Islet of Langerhans (tissue), 1 donor: ENCODE measurements at regions not wholly inside any gene's neighbourhood (a gene's known extent, or its start where the extent isn't known, plus 50 kb on each side); places are given as distances from the start of the nearest gene placed in this dataset.

Experiments
- FAIRE-seq: peaks from one replicate; lab custom pipeline; 2011; peaks lifted over from hg19 to GRCh38; lab: Jason Lieb, UNC

DNA sequence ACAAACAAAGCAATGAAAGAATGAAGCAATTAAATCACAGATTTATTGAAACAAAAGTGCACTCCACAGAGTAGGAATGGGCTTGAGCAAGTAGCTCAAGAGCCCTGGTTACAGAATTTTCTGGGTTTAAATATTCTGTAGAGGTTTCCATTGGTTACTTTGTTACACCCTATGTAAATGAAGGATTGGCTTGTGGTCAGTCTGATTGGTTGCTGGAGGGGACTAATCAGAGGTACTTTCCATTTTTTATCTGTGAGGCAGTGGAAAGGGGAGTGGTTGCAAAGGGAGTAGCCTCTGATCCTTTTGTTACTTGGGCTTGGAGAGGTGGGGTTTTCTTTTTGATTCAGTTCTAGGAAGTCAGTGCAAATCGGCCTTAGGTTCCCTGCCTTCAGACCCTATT lies 253.3 kb downstream of the ARL6IP6 start:
- FAIRE-seq: no peak

DNA sequence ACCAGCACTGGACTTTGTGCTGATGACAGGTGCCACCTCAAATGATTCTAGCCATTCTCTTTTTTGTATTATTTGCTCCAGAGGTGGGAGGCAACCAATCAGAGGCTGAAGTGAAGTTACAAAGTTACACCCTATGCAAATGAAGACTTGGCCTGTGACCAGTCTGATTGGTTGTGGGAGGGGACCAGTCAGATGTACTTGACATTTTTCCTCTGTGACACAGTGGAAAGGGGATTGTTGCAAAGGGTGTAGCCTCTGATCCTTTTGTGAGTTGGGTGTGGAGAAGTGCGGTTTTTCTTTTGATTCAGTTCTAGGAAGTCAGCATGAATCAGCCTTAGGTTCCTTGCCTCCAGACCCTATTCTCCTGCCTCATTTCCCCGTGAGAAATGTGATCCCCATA lies 244.0 kb downstream of the ARL6IP6 start:
- FAIRE-seq: no peak

DNA sequence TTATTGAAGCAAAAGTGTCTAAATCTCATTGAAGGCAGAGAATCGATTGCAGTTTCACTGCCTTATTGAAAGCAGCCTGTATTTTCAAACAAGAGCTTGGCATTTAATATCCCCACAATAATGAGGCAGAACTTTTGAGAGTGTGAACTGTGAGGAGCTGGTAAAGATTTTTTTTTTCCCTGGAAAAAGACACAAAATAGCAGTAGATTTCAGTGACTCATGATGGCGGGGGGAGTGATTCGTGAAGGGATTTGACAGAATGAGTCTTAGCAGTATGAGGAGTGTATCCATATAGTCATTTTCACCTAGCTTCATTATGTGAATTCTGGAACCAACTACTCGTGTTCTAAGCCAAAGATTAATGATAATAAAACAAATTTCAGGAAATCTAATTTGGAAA lies 242.9 kb downstream of the ARL6IP6 start:
- no peak for FAIRE-seq

DNA sequence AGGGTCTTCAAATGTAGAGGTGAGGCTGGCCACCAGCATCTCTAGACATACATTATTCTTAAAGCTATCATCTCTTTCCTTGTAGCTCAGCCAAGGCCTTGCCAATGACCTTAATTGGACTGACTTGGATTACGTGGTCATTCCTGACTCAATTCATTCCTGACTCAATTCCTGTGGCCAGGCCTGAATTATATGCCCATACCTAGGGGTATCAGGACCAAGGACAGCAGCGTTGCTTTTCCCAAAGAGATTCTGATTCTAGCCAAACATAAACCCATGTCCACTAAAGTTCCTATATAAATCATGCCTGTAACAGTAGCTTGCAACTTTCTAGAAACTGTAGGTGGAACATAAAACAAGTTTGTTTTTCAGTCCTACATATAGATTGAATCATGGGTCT lies 231.7 kb downstream of the ARL6IP6 start:
- no peak for FAIRE-seq

DNA sequence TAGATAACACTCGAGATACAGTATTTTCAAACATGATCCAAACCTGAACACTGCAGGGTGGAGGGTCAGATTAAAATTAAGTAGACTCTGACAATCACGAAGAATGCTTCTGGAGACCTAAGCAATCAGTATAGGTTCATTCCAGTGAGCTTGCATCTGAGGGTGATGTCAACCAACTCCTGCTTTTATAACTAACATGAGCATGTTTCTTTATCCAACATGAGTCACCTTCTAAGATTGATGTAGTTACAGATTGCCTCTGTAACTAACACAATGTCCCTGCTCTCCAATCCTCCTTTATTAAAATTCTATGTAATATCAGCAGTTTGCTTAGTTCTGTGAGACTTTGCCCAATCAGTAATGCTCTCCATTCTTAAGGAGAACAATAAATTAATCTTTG lies 225.7 kb downstream of the ARL6IP6 start:
- FAIRE-seq: no peak

DNA sequence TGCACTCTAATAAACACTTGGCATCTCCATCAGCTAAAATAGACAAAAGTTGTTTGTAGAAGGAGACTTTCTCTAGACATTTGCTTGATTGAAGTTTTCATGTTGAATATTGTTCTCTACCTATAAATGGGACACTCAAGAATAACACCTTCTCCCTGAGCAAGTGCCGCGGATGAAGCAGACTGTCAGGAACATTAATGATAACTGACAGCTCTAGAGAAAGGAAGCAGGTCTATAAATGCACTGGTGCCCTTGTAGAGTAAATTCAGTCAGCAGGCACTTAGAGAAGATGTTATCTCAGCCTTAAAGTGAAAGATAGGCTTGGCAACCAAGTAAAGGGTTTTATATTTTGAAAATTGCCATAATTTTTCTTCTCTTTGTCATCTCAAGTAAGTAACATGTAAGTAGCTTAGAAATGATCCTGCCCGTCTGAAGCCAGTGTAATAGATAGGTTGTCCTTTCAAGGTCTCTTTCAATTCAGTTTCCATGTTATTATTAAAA lies 224.6 kb downstream of the ARL6IP6 start:
- FAIRE-seq: no peak

DNA sequence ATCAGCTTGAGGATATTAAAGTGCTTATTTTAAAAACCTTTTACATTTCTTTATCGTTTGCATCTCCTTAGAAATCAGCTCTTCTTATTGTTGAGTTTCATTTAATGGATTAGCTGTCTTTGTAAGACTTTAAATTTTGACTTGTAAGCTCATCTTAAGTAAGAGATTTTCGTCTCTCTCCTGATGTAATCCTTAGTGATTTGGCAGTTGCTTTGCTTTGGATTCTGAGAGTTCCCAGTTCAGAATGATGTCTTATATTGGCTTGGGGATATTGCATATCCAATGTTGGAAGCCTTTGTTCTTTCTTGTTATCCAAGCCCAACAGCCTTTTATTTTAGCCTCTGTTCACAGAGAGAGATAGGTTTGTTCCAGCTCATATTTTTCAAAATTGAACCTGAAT lies 212.1 kb downstream of the ARL6IP6 start:
- FAIRE-seq: no peak

DNA sequence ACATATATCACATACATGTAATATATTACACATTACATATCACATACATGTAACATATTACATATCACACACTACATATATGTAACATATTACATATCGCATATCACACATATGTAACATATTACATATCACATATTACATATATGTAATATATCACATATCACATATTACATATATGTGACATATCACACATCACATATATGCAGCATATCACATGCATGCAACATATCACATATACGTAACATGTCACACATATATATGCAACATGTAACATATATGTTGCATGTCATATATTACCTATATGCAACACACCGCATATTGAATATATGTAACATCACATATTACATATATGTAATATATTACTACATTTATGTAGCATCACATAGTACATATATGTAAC lies 211.2 kb downstream of the ARL6IP6 start:
- no peak for FAIRE-seq

DNA sequence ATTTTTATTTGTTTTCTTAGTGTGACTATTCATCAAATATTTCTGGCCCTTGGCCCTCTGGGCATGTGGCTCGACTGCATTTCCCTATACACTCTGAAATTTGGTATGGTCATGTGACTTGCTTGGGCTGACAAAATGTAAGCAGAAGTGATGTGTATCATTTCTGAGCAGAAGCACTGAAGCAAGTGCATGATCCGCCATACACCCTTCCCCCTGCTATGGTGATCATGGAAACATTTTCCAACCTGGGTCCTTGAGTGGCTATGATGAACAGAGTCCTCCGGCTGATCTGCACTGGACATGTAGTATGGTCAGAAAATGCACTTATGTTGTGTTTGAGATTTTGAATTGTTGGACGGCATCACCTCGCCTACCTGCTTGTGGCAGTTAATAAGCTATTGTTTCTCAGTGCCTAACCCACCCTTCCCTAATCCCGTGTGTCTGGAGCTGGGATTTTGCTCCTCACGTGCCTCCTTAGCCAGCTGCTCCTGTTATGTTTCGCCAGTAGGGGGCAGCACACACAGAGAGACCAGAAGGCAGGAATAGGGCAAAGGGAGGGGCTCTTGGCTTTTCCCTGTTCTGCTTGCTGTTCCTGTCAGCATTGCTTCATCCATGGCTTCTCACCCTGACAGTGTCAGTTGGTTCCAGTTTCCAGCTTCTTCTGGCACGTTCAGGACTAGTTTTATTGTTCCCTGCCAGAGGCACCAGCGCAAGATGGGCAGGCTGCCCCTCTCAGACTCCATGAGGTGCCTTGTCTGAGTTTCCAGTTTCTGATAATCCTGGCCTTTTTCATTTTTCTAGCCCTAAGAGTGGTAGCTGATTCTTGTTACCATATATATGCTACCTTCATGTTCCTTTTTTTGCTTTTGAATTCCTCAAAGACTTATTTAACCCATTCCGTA lies 207.4 kb downstream of the ARL6IP6 start:
- FAIRE-seq: no peak

DNA sequence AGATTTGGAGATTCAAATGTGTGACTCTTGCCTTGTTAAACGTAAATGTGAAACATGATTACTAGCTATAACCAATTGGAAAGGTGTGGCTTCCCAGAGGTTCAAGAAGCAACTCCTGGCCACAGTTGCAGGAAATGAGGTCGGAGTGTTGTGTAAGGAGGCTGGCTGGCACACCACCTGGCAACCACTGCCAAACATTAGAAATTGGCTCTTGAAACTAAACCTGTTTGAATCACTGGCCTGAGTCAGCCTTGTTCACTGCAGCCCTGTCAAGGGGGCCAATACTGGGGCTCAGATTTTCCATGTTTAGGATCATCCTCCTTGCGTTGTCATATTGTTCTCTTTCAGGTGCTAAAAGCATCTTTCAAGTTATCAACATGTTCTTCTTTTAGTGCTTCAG lies 206.3 kb downstream of the ARL6IP6 start:
- no peak for FAIRE-seq

DNA sequence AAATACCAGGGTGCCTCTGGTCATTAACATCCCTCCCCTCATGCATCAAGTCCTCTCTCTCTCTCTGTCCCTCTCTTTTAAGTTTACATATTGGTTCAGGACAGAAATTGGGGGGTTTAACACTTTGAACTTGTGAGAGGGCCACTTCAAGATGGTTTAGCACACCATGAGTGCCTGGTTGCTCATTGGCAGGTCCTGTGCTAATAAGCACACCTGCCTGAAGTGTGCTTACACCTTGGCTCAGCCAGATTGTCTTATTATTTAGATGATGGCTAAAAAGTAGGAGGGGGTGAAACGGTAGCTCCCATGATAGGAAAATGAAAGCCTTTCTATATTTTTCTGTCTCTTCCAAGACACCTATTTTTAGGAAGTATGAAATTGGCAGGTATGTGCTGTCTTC lies 205.8 kb downstream of the ARL6IP6 start:
- FAIRE-seq: no peak

DNA sequence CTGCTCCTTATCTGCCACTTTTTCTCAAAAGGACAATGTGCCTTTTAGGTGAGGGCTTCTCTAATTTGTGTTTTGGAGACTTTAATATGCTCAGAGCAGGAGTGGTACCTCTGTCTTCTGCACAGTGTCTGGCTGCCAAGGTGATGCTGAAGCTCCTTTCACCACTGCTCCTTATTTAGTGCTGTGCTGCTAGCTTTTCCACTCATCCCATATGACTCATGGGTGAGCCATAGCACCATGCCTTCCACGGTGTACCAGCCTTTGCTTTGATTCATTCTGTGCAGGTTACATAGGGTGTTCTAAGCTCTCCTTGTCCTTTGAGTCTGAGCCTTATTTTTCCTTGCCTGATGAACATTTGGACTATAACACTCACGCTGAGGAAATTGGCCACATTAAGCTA lies 202.4 kb downstream of the ARL6IP6 start:
- FAIRE-seq: no peak

DNA sequence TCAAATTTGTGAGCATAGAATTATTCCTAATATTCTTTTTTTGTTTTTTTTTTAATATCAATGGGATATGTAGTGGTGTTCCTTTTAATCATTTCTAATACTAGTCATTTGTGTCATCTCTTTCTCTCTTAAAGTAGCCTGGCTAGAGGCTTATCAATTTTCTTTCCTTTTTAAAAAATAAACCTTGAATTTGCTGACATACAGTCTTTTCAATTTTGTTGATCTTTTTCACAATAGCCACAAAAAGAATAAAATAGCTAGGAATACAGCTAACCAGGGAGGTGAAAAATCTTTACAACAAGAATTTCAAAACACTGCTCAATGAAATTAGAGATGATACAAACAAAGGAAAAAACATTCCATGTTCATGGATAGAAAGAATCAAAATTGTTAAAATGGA lies 192.6 kb downstream of the ARL6IP6 start:
- FAIRE-seq: no peak

DNA sequence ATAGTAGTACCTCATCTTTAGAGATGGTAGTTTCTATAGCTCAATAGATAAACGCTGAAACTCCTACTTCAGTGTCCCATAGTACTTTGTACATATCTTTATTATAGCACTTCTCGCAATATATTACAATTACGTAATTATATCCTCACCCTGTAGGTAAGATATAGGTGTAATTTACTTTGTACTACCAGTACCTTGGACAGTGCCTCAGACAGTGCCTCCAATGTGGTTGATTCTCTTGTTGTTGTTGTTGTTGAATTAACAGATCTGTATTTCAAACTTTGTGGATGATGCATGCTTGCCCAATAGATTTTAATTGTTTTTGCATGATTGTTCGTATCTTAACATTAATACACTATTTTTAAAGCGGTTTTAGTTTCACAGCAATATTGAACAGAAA lies 188.6 kb downstream of the ARL6IP6 start:
- FAIRE-seq: no peak

DNA sequence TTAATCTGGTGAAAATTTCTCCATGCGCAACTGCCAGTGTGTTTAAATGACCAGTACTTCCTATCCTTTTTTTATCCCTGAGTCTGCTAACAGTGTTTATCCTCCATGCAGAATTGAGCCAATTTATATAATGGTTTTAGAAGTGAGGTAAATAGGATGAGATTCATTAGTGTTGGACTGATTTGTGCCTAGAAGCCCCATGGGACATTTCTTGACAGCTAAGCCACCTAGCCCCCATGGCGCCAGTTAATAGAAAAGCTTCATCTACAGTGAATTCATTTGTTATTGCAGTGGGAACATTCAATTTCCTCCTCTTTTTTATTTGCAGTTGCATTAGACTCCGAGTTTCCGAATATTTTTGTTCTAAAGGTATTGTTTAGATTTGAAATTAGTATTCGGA lies 175.6 kb downstream of the ARL6IP6 start:
- no peak for FAIRE-seq

DNA sequence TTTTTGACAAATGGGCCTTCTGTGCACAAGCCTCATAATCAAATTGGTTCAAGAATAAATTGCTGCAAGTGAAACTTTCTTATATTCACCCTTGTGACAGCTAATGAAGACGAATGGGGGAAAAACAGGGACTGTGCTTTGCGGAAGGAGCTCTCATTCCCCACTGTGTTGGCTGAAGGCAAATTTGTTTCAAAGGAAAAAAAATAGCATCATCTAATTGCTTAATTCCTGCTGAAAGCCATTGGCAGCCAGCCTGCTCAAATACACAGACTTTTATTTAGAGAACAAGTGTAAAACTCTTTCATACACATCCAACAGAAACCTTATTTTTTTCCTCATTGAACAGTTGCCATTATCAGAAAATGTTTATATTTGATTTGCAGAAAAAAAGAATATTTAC lies 172.3 kb downstream of the ARL6IP6 start:
- no peak for FAIRE-seq

DNA sequence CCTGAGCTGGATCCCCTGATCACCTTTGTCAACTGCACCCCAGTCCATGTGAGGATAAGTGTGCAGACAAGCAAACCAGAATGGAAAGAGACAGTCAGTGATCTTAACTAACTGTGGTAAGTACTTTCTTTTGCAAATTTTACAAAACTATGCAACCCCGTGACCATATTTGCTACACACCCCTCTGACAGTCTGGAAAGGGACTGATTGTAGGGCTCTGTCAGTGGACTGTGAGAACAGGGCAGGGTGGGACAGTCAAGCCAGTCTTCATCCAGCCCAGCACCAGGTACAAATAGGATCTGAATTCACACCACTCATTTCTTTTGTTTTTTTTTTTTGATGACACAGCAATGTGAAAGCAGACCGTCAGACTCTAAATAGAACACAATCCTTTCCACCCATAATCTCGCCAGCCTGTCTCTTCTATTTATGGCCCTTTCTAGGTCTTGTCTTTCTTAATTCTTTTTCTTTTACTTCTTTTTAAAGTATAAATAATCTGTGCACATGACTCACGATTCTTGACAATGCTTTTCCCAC lies 165.6 kb downstream of the ARL6IP6 start:
- no peak for FAIRE-seq

DNA sequence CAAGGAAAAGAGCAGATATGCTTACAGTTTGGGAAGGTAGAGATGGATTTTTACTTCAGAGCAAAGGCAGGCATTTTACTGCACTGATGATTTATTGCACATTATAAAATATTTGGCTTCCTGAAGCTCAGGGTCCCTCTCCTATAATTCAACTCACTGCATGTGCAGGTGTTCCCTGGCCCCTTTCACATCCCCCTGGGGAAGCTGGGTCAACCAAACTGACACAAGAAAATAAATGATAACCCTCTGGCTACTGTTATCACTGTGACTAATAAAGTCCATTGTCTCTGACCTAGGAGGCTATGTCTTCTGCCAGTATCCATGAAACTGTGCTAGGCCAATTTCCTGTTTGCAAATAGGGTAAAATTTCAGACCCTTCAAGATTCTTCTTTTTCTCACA lies 163.1 kb downstream of the ARL6IP6 start:
- FAIRE-seq: no peak

DNA sequence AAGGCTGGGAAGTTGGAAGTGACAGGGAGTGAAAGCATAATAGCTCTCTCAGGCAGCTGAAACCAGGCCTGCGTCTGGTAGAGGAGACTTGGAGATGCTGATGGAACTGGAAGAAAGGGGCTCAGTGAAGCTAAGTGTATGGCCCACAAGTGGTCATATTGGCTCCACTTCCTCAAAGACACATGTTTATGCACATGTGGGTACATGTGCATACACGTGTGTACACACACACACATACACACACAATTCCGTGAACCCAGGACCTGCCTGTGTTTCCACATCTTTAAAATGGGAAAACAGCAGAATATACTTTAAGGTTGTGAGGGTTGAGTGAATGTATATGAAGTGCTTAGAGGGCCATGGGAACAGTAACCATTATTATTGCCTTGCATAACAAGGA lies 160.9 kb downstream of the ARL6IP6 start:
- no peak for FAIRE-seq

DNA sequence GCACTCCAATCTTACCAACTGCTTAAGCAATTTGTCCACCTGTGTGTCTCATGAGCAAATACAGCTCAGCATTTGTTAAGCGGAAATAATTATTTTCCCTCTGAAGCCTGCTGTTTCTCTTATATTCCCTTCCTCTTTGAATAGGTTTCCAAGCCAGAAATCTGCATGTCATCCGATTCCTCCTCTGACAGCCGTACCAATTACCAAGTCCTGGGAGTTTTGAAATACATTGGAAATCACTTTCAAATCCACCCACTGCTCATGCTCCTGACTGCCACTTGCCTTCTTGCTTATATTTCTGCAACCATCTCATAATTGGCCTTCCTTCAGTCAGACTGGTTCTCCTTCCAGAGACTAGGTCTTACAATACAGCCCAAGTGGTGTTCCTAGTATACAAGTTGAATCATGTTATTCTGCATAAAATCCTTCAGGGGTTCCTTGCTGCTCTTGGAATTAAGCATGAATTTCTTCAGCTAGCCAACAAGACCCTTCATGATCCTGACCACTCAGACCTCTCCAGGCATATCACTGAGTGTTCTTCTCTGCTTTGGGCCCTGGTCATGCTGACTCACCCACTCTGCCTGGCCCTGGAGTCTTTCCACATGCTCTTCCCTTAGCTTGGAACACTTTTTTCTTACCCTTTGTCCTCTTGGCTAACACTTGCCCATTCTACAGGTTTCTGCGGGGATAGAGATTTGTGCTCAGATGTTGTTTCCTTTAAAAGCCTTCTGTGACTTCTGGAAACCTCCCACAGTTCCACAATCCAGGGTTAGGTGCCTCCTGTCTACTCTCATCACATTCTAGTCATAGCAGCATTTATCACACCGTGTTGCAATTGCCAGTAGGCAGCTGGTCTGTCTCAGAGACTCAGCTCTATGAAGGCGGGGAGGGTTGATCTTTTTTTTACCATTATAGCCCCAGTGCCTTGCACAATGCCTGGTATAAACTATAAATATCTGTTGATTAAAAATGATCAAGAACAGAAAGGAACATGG lies 157.6 kb downstream of the ARL6IP6 start:
- FAIRE-seq: no peak

DNA sequence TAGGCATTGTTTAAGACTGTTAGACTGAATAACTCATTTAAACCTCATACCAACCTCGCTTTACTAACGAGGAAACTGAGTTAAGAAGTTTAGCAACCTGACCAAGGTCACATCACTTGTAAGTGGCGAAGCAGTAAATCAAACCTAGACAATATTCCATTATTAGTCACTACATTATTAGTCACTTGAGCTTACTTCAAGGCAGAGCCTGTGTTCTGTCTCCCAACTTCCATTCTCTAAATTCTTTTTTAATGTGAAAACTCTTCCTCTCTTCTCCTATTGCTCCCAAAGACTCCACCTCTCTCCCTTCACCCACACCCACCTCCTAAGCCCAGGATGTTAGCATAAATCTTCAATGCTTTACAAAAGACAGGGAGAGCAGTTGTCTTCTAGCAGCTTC lies 156.5 kb downstream of the ARL6IP6 start:
- FAIRE-seq: no peak

DNA sequence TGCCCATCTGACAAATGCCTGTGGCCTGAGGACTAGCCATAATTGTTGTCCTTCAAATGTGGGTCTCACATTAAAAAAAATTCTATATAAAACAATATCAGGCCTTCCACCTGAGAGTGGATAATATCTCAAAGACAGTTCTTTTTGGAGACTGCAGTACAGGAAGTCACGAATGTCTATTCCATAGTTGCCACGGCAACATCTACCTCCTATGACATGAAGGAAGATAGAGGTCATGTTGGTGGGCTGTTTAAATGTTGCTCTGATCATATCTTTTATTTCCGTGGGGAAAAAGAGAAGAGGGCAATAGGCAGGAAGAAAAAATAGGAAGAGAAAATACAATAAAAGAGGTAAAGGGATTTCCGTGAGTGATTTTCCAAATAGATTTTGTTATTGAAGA lies 151.8 kb downstream of the ARL6IP6 start:
- no peak for FAIRE-seq

DNA sequence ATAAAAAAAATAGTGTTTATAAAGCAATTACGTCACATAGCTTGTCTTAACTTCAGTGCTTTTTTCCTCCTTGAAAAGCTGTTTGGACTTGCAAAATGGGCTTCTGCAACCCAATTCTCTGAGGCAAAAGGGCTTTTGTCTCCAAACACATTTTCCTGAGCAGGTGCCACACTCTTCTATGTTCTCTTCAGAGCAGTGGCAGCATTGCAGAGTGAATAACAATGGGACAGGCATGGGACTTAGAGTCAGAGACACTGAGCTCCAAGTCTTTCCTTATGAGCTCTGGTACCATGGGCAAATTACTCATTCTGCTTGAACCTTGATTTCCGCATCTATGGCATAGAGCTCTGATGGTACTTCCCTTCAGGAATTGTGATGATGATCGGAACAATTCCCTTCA lies 149.0 kb downstream of the ARL6IP6 start:
- no peak for FAIRE-seq
